NCI-H2029 treated with DMSO at 0.1 percent for 48 hours (cell line): ENCODE measurements at regions not wholly inside any gene's neighbourhood (a gene's known extent, or its start where the extent isn't known, plus 50 kb on each side); places are given as distances from the start of the nearest gene placed in this dataset.

Source experiments
- DNase-seq: peaks from one replicate; lab custom pipeline; 2025; lab: John Stamatoyannopoulos, UW

DNA sequence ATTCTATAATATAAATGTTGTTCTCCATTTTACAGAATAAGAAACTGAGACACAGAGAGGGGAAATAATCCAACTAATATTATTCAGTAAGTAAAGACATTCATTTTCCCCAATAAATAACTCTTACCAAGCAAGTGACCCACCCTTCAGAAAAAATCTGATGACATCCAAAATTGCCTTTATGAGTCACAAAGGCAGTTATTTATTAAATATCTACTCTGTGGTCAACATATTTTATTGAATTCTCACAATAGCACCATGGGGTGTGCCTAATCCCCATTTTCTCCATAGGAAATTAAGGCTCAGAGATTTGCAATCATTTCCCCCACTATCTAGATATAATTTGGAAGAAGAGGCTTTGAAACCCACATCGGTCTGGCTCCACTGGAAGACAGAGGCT lies 161.5 kb upstream of the ISX start:
- no peak for DNase-seq

DNA sequence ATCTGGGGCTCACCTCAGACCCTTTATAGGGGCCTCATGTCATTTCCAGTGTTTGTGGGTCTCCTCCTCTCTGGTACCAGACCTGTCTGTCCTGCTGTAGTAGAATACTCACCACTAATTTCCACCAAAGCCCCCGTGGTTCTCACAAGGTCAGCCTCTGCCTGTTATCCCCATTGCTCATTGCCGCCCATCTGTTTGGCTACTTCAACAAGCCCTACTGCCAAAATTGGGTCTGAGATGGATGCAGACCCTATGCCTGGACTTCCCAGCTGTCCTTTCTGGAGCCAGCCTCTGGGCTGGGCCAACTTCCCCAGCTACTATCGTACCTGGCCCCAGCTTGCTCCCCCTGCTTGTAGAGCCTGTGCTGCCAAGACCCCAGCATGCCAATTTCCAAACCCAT lies 152.1 kb upstream of the ISX start:
- no peak for DNase-seq

DNA sequence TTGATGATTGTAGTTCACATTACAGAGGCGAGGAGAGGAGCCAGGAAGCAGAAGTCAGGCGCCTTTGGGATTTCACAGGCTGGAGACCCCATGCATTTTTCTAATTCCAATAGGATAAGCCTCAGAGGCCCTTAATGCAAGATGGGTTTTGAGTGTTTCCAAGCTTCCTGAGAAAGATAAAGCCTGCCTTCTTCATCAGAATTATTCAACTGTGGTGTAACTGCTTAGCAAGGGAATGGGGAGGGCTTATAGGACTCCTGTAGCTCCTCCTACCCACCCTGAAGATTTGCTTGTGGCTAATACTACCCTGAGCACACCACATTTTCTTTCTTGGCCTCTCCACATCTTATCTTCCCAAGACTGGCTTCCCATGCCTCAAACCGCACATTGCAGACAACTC lies 151.1 kb upstream of the ISX start:
- no peak for DNase-seq

DNA sequence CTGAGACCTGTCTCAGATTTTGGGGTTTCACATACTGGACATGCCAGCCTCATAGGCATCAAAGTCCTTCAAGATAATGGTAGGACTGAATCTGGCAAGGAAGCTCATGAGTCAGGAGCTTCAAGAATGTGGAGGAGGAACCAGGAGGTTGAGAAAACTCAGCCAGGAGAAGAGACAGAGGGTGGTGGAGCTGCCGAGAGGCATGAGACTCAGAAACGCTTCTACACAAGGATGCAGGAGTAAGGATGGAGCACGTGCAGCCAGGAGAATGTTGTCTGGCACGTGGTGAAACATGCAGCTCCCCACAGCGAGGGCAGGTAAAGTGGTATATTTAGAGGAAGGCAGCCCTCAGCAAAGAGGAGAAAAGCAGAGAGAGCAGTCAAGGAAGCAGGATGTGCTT lies 148.7 kb upstream of the ISX start:
- DNase-seq = no peak

DNA sequence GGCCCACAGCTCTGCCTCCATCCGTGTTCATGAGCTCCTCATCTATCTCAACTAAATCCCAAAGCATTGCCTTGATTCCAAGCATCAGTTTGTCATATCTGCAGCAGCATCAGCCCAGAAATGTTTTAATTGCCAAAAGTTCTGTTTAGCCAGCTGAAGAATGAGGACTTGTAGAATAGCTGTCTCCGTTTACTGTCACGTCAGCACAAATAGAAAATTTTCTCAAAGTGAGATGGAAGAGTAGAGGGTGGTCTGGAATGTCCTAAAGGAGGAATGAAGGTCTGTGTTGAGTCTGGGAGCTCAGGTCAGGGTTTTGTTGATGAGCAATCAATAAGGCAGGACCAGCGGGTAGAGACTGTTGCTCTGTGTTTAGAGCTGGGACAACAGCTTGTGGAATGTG lies 134.9 kb upstream of the ISX start:
- no peak for DNase-seq

DNA sequence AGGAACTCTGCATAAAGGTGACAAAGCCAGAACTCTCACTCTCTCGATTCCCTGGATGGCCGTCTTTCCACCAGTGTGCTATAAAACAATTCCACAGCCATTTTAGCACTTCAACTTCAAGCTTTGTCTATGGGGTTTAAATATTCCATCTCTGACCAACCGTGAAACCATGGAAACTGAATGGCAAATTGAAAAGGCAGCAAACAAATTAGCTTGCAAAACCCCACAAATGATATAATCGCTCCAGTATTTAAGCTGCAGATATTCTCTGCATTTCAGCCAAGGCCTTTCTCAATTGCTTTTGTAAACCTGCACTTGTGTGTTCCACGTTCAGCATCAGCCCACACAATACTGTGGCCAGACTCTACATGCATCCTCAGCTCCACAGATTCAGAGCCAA lies 131.7 kb upstream of the ISX start:
- no peak for DNase-seq

DNA sequence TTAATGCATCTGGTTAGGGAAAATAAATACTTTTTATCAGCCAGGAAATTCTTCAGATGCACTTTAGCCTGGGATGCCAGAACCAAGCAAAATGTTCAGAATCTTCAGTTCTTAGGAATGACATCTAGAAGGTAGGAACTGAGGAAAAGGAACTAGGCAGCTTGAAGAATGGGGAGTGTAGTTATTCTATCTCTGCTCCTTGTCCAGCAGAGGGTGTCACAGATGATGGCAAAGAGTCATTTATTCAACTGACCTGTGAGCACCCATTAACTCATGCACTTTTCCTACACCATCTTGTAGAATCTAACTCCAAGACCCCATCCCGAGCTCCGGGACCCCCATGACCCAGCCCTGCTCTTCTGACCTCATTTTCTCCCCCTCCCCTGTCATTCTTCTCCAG lies 122.1 kb upstream of the ISX start:
- no peak for DNase-seq

DNA sequence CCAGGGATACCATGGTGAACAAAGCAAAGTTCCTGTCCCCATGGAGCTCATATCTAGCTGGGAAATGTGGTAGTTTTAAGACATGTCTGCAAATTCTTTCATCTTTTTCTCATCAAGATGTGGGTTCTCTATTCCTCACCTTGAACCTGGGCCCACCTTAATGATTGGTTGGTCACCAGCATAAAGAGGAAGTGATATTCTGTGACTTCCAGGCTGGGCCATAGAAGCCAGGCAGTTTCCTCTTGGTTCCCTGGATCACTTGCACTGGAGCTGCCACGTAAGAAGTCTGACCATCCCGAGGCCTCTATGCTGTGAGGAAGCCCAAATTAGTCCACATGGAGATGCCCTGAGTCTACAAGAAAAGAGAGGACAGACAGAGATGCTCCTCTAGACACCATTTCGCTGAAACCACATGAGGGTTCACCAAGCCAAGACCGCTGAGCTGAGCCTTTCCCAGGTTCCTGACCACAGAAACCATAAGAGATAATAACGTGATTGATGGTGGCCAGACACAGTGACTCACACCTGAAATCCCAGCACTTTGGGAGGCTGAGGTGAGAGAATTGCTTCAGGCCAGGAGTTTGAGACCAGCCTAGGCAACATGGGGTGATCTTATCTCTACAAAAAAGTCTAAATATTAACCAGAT lies 119.5 kb upstream of the ISX start:
- no peak for DNase-seq

DNA sequence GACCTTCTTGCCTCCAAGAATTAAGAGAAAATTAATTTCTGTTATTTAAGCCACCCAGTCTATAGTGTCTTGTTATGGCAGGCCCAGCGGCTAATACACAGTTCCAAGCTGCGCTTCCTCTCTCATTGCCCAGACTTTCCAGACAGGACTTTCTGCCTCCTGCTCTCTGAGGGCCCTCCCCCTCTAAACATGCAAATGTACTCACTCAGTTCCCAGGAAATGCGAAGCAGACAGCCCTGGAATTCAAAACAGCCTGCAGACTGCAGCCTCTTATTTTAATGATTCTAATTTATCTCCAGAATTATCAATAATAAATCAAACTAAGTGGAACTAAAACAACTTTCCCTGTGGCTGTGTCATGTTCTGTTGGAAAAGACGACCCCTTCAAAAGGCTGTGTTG lies 115.5 kb upstream of the ISX start:
- DNase-seq = no peak

DNA sequence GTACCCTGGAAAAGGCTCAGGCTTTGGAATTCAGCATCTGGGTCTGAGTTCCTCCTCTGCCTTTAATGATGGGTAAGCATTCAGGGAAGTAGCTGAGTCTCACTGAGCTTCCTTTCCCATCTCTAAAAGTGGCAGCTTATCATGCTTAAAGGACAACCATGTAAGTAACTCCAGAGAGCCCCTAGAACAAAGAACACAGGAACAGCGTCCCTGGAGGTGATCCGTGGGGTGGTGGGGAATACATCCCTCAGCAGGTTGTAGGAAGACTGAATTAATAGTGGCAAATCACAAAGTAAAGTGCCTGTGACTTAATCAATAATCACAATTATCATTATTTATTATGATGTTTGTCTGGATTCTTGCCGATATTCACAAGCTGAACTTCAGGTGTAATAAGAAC lies 114.7 kb upstream of the ISX start:
- no peak for DNase-seq

DNA sequence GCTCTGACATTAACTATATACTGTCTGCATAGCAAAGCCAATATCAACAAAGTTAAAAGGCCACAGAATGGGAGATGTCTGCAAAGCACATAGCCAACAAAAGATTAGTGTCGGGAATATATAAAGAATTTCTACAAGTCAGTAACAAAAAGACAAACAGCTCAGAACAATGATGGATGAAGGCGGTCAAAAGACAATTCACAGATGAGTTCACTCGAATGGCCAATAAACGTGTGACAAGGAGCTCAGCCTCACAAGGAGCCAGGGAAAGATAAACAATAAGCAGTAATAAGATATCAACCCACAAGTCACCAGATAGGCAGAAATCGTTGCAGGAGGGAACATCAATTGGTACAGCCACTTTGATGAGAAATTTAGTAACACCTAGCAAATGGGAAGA lies 106.0 kb upstream of the ISX start:
- no peak for DNase-seq

DNA sequence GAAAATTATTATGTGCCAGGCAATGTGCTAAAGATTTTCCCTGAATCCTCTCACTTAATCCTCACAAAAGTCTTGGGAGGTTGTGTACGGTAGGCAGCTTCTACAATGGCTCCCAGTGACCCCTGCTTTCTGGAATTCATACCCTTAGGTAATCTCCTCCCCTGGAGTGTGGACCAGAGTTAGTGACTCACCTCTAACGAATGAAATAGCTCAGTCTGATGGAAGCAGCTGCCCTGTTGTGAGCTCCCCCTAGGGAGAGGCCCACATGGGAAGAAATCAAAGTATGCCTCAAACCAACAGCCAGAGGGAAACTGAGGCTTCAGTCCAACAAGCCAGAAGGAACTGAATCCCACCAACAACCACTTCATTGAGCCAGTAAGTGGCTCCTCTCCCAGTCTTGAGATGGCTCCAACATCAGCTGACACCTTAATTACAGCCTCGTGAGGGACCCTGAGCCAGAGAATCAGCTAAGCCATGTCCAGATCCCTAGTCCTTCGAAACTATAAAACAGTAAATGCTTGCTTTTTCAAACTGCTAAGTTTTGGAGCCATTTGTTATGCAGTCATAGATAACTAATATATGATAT lies 98.9 kb upstream of the ISX start:
- no peak for DNase-seq

DNA sequence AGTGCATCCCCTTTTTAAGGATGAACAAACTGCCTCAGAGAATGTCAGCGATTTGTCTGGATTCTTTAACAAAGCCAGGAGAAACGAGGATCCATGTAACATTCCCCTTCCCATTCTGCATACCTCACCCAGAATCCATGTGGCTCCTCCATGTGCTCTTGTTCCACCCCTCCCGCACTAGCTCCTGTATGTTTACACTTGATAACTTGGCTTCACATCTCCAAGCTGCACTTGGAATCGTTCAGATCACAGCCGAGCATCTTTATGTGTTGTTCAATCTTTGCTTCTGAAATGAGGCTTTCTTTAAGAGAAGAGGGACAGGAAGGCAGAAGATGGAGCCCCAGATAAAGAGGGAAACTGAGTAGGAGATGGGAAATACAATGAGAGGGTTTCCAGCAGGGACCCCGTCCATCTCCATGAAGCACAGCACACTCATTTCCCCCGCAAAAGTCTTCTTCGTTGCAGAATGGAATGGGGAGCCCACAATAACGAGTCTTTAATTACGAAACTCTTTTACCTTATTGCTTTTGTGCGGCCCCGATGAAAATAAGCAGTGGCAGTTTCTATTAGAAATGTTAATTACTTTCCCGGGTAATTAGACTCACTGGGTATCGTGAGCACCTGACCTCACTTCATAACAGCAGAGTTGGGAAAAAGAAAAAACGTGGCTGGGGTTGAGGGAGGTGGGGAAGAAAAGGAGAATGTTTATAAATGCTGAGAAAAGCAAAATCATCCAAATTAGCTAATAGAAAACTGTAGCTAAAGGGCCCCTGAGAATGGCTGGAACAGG lies 96.8 kb upstream of the ISX start:
- no peak for DNase-seq

DNA sequence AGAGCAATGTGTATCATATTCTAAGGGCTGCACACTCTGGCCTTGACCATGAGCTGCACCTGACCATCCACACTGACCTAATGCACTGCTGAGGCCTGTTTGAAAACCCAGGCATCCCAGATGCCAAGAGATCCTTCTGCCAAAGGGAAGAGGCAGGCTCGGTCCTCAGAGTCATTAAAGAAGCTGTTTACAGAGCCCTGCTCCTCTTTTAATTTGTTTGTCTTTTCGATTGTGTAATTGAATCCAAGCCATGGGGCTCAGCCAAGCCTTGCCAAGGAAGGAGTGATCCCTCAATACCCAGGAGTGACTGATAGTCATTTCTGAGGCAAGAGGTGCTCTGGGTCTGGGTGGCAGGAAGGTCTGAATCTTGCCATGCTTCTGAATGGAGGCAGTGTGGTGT lies 94.5 kb upstream of the ISX start:
- DNase-seq = no peak

DNA sequence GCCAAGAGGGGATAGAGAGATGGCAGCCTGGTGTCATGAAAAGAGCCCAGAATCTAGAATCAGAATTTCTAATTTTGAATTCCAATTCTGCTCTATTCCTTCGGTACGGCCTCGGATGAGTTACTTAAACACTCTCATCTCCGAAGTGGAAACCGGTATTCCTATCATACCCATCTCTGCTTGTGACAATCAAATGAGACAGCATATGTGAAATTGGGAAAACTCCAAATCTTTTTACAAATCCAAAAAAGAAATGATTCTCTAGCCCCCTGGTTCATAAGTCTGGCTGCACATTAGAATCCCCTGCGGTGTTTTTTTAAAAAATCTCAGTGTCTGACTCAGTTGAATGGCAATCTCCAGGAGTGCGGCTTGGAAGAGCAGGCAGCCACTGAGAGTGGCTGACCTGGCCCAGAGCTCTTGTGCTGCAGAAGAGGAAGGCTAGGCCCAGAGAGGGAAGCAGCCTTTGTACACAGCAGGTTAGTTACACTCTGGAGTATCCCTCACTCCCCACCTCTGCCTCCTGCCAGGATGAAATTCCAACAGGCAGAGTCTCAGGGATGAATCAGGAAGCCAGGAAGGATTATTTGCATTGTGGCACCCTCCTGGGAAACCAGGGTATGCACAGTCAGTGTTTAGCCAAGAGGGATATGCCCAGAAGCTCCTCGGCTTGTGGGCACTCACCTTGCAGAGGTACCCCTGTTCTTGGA lies 93.6 kb upstream of the ISX start:
- DNase-seq = no peak

DNA sequence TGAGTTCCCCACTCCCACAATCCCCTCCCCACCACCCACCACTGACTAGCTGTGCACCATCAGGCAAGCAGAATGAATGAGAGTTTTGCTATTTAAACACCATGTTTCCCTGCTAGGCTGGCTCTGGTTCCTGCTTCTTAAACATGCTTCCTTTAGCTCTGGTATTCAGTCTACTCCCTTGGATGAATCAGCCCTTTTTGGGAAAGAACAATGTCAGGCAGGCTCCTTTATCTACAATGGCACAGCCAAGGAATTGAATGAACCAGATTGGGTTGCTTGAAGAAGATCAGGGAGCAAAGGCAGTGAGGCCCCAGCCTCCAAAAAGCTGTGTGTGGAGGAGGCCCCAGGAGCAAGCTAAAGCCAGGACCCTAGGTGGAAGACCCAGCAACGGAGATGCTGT lies 92.9 kb upstream of the ISX start:
- DNase-seq = no peak

DNA sequence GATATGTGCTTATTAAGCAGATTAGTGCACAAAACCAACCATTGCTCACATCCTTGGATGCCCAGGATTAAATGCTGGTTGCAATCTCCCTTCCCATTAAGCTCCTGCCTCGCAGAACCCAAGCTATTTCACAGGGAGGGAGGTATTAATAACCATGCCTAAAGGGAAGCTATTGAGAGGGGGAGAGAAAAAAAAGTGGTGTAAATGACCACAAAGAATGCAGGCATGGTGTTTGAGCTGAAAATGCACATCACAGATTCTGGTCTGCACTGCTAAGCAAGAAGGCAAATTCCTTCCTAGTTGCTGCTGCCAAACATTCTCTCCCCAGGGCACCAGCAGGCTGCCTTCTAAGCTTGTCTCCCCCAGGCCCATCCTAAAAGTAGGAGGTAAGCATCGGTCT lies 92.0 kb upstream of the ISX start:
- no peak for DNase-seq

DNA sequence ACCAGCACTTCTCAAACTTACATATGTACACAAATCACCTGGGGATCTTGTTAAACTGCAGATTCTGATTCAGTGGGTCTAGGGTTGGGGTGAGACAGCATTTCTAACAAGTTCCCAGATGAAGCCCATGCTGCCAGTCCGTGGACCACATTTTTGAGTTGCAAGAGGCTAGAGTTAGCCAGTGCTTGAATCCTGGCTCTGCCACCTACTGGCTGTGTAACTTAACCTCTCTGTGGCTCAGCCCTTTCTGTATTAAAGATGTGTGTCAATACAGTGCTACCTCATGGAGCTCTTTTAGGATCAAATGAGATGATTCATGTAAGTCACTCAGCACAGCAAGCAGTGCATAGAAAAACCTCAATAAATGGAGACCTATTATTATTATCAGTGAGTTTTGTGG lies 90.2 kb upstream of the ISX start:
- no peak for DNase-seq

DNA sequence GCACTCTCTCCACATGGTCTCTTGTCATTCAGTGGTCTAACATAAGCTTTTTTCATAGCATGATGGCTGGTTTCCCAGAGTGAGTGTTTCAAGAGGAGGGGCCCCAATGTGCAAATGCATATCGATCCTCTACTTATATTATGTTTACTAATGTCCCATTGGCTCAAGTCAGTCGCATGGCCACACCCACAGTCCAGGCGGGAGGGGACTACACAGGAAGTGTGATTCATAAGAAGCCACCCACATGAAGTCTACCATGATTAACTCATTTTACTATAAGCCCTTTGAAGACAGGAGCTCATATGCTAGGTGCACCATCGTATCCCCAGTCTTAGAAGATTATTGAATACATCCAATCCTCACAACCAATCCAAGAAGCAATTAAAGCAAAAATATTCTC lies 89.5 kb upstream of the ISX start:
- no peak for DNase-seq

DNA sequence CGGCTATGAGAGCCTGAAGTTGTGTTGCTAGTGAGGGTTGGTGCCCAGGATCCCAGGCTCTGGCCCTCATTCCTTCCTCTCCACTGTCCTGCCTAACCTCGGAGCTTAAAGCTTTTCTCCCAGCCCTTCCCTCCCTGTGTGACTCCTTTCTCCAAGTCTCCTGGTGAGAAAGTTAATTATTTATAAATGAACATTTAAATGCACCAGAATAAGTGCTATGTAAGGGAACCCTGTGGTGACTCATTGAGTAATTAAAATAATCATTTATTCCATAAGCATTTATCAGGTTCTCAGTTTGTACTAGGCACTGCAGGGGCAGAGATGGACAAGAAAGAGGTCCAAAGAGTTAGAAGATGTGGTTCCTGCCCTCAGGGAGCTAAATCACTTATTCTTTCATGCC lies 89.1 kb upstream of the ISX start:
- DNase-seq = no peak

DNA sequence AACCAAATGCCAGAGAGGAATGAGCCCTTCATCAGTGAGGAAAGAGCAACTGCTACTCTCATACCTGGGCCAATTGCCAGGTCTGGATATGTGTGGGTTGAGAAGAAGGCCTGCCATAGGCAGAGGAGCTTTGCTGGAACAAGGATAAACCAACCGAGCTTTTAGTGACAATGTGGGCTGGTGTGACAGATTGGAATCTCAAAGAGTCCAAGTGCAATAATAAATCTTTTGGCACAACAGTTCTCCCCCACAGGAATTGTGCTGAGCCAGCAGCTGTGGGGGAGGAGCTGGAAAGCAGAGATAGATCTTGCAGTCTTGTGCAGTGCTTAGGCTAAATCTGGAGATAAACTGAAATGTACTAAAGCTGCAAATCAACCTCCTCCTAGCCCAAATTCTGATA lies 79.4 kb upstream of the ISX start:
- no peak for DNase-seq

DNA sequence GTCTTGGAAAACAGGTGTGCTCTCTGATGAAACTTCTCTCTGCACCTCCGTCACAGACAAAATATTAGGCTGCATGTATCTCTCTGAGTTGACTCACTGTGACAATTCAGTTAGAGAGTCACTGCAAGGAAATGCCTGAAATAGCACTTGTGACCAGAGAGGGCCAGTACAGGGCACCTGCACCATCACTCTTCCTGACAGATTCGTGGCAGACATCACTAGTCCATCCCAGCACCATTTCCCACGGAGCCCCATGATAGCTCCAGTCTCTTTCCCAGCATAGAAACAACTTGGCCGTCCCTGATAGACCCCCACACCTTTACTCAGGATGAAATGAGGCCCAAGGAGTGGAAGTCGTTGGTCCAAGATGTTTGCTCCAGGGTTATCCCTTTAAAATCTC lies 73.3 kb upstream of the ISX start:
- no peak for DNase-seq

DNA sequence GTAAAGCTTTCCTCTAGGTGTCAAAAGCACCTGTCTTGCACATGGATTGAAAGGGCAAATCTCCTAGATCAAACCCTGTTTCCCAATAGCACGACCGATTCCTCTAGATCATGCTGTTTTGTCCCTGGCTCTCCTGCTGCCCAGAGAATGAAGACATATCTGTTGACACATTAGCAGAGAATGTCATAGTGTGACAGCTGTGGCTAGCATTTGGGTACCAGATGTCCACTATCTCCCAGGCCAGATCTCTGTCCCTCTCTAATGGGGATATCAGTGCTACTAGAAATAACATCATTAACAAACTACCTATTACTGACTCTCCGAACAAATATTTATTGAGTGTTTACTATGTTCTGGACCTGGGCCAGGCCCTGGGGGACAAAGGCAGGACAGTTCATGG lies 72.4 kb upstream of the ISX start:
- DNase-seq = no peak
